ENCODE measurements at regions not wholly inside any gene's neighbourhood (a gene's known extent, or its start where the extent isn't known, plus 50 kb on each side); places are given as distances from the start of the nearest gene placed in this dataset.
"Not testable (repeated sequence)": the region's sequence is repeated elsewhere in the genome, so short reads cannot be mapped to it uniquely, and the experiment has no call there.

GRCh38 chrX:1086444-1087409, 125.7 kb downstream of the CRLF2 start:
- POLR2A ChIA-PET, result no interaction called here

GRCh38 chrX:1085871-1086270, 126.6 kb downstream of the CRLF2 start:
- not testable (repeated sequence) for H3K9me3 Mint-ChIP-seq (ENCODE audit: insufficient read depth); ATAC-seq (ENCODE audit: low read depth)
- 85% methylated on average over 2 of the region's 2 CpGs for WGBS (ENCODE audit: insufficient coverage)

More at GRCh38 chrX:1086444-1087409, 125.7 kb downstream of the CRLF2 start:
- Mint-ChIP-seq H3K4me3 (no peak overlapping the region), H3K27ac (no peak overlapping the region), H3K4me1 (no peaks in the 10 kb centered on the region), H3K9me3 (ENCODE audit: insufficient read depth) (no peaks in the 10 kb centered on the region), H3K27me3 (peaks cover 5% of the 10 kb centered on the region)
- no peak for DNase-seq
- Histone ChIP-seq H3K9me3 (ENCODE audit: control extremely low read depth in 1 of 3, control insufficient read depth in 2 of 3, insufficient read depth in 1 of 3, low read length in 2 of 3) (peaks cover 0 to 4% (median 0%) of the 10 kb centered on the region in 3 donors), H3K79me2 (ENCODE audit: control insufficient read depth, insufficient read depth, low read length) (no peaks in the 10 kb centered on the region), H3K4me2 (replicated peaks; ENCODE audit: low read depth, low read length, poor library complexity, severe bottlenecking) (no peak overlapping the region), H4K20me1 (ENCODE audit: control insufficient read depth, insufficient read depth, low read length, poor library complexity, severe bottlenecking) (no peaks in the 10 kb centered on the region), H3K27ac (ENCODE audit: low read length in 2 of 2) (no peak overlapping the region), H3K4me1 (ENCODE audit: control insufficient read depth in 2 of 2, insufficient read depth in 2 of 2, low read length in 2 of 2) (no peaks in the 10 kb centered on the region), H2AFZ (ENCODE audit: insufficient read depth, low read depth, low read length, poor library complexity, severe bottlenecking) (no peak overlapping the region), H3K9ac (ENCODE audit: low read length) (no peak overlapping the region), H3K27me3 (replicated peaks in 1 of 4; ENCODE audit: control extremely low read depth in 1 of 4, control insufficient read depth in 3 of 4, insufficient read depth in 4 of 4, low read length in 3 of 4) (no peaks in the 10 kb centered on the region), H3K4me3 (ENCODE audit: control extremely low read depth in 1 of 5, extremely low read depth in 1 of 5, insufficient read depth in 1 of 5, low read depth in 2 of 5, low read length in 4 of 5) (no peak overlapping the region), H3K36me3 (replicated peaks in 1 of 2; ENCODE audit: control extremely low read depth in 1 of 2, control insufficient read depth in 1 of 2, extremely low read depth in 1 of 2, insufficient read depth in 2 of 2, low read length in 1 of 2) (no peaks in the 10 kb centered on the region)
- CTCF ChIA-PET, result no interaction called here
- intact Hi-C loops (cut with micrococcal nuclease), result no loop called here
- no peak for TF ChIP-seq EZH2 (IDR thresholded peaks at IDR 0.05; ENCODE audit: borderline replicate concordance, insufficient read depth, low read depth, low read length, poor library complexity, severe bottlenecking)
- TF ChIP-seq CTCF (IDR thresholded peaks at IDR 0.05), result no peak
- 55% methylated on average over 8 of the region's 9 CpGs for WGBS (ENCODE audit: insufficient coverage)
- no peak for ATAC-seq (ENCODE audit: low read depth)

More at GRCh38 chrX:1085871-1086270, 126.6 kb downstream of the CRLF2 start:
- H3K4me1 ChIP-seq (ENCODE audit: control insufficient read depth in 2 of 2, insufficient read depth in 2 of 2, low read length in 2 of 2); CTCF ChIA-PET; H3K9ac ChIP-seq (ENCODE audit: low read length); intact Hi-C loops (cut with micrococcal nuclease); H3K27me3 Mint-ChIP-seq; H3K27ac Mint-ChIP-seq; H3K27me3 ChIP-seq (replicated peaks in 1 of 4; ENCODE audit: control extremely low read depth in 1 of 4, control insufficient read depth in 3 of 4, insufficient read depth in 4 of 4, low read length in 3 of 4); H3K4me3 ChIP-seq (ENCODE audit: control extremely low read depth in 1 of 5, extremely low read depth in 1 of 5, insufficient read depth in 1 of 5, low read depth in 2 of 5, low read length in 4 of 5); H3K4me3 Mint-ChIP-seq; H3K4me1 Mint-ChIP-seq; H3K4me2 ChIP-seq (replicated peaks; ENCODE audit: low read depth, low read length, poor library complexity, severe bottlenecking); H2AFZ ChIP-seq (ENCODE audit: insufficient read depth, low read depth, low read length, poor library complexity, severe bottlenecking); H3K9me3 ChIP-seq (ENCODE audit: control extremely low read depth in 1 of 3, control insufficient read depth in 2 of 3, insufficient read depth in 1 of 3, low read length in 2 of 3); H3K79me2 ChIP-seq (ENCODE audit: control insufficient read depth, insufficient read depth, low read length); H4K20me1 ChIP-seq (ENCODE audit: control insufficient read depth, insufficient read depth, low read length, poor library complexity, severe bottlenecking); H3K27ac ChIP-seq (ENCODE audit: low read length in 2 of 2); POLR2A ChIA-PET; H3K36me3 ChIP-seq (replicated peaks in 1 of 2; ENCODE audit: control extremely low read depth in 1 of 2, control insufficient read depth in 1 of 2, extremely low read depth in 1 of 2, insufficient read depth in 2 of 2, low read length in 1 of 2); DNase-seq: not testable (repeated sequence)
